ENCODE measurements at regions not wholly inside any gene's neighbourhood (a gene's known extent, or its start where the extent isn't known, plus 50 kb on each side); places are given as distances from the start of the nearest gene placed in this dataset.

DNA sequence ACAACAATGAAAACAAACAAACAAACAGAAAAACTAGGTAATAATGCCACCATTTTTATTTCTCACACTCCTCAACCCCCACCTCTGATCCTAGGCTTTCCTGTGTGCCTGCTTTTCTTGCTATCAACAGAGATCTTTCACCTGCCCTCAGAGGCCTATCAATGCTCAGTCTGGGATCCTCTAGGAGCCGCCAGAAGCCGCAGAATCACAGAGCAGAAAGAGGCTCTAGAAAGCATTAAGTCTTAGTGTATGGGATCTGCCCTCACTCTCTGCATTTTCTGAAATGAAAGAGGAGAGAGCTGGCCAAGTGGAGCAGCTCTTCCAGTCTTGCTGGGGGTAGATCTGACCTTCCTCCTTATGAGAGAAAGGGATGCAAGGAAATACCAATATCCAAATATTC is 306.8 kb downstream of the TUSC7 start (continued):
- TF ChIP-seq PHB (CRISPR knock-in tag; IDR thresholded peaks at IDR 0.05) (no peak), HNRNPL (IDR thresholded peaks at IDR 0.05; ENCODE audit: low read depth, low read length) (no peak), SPI1 (IDR thresholded peaks at IDR 0.05; ENCODE audit: borderline replicate concordance, low read depth, low read length) (no peak)
- TF ChIP-seq, protein P1, sequence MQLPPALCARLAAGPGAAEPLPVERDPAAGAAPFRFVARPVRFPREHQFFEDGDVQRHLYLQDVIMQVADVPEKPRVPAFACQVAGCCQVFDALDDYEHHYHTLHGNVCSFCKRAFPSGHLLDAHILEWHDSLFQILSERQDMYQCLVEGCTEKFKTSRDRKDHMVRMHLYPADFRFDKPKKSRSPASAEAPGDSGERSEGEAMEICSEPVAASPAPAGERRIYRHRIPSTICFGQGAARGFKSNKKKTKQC (CRISPR knock-in tag; IDR thresholded peaks at IDR 0.05), result no peak
- TF ChIP-seq, protein P2, sequence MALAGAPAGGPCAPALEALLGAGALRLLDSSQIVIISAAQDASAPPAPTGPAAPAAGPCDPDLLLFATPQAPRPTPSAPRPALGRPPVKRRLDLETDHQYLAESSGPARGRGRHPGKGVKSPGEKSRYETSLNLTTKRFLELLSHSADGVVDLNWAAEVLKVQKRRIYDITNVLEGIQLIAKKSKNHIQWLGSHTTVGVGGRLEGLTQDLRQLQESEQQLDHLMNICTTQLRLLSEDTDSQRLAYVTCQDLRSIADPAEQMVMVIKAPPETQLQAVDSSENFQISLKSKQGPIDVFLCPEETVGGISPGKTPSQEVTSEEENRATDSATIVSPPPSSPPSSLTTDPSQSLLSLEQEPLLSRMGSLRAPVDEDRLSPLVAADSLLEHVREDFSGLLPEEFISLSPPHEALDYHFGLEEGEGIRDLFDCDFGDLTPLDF (CRISPR knock-in tag; IDR thresholded peaks at IDR 0.05), result no peak

DNA sequence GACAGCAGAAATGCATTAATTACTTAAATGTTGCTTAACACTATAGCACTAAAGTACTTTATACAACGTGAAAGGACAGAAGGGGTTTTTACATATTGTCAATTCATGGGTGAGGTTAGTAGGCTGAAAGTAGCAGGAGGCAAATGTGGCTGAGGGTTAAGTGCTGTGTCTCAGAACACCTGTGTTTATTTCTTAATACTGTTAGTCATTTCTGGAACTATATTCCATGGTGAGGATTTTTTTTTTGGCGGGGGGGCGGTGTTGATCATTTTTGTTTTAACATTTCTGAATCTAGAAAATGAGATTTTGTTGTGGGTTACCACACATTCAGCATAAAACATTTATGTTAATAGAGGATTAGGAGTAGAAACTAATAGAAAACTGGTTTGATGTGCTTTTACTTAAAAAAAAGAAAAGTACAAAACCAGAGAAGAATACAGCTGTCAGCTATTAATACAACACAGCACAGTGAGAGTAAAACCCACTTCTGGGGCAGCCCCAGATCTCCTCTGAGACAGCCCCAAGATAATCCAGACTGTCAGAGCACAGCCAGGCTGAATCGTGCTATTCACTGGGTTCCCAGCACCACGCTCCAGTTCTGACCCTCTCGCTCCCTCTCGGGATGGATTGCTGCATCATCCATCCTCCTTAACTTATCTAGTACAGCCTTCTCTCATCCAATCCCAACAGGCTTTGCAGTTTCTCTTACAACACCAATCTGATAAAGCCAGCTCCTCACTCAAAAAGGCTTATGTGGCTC is 307.7 kb downstream of the TUSC7 start:
- Histone ChIP-seq H3K9me1 (ENCODE audit: control insufficient read depth, insufficient read depth, low read length) (no peaks in the 10 kb centered on the region), H3K36me3 (ENCODE audit: control insufficient read depth, insufficient read depth, low read length) (no peaks in the 10 kb centered on the region), H3K27me3 (ENCODE audit: control insufficient read depth in 2 of 2, insufficient read depth in 2 of 2, low read length in 2 of 2) (no peaks in the 10 kb centered on the region), H3K4me1 (replicated peaks in 1 of 2; ENCODE audit: control insufficient read depth in 2 of 2, insufficient read depth in 2 of 2, low read length in 2 of 2) (no peaks in the 10 kb centered on the region), H3K4me3 (no peak overlapping the region), H3K27ac (ENCODE audit: extremely low read depth, low read depth, low read length) (no peak overlapping the region), H2AFZ (ENCODE audit: low read depth, low read length) (no peak overlapping the region), H3K79me2 (ENCODE audit: control insufficient read depth, insufficient read depth, low read length) (no peaks in the 10 kb centered on the region), H3K4me2 (ENCODE audit: insufficient read depth, low read length) (no peak overlapping the region), H3K9ac (ENCODE audit: insufficient read depth in 1 of 2, low read depth in 2 of 2, low read length in 2 of 2) (no peak overlapping the region), H4K20me1 (replicated peaks; ENCODE audit: control insufficient read depth, insufficient read depth, low read length) (no peaks in the 10 kb centered on the region), H3K9me3 (replicated peaks; ENCODE audit: control insufficient read depth, insufficient read depth, low read depth, low read length) (no peaks in the 10 kb centered on the region)
- 3% methylated on average over 5 of the region's 7 CpGs for WGBS (ENCODE audit: insufficient coverage, low coverage, missing lambda C conversion rate)
- POLR2A ChIA-PET, result no interaction called here
- in situ Hi-C loops (cut with MboI) (loop anchor here (25.0 kb wide), 1 partner anchor 1795 kb away; no protein-coding TSS in a partner anchor), intact Hi-C loops (cut with micrococcal nuclease) (no loop called here)
- DNase-seq (ENCODE audit: extremely low read depth in 1 of 4, low spot score in 3 of 4) (no peak), ATAC-seq (no peak), FAIRE-seq (no peak)
- TF ChIP-seq ZC3H4 (CRISPR knock-in tag; IDR thresholded peaks at IDR 0.05; ENCODE audit: borderline replicate concordance), result no peak
- TF ChIP-seq NCOA2 (IDR thresholded peaks at IDR 0.05; ENCODE audit: partially characterized antibody in 2 of 2), result no peak
- no peak for TF ChIP-seq HSF4 (CRISPR knock-in tag; IDR thresholded peaks at IDR 0.05; ENCODE audit: borderline replicate concordance)
- TF ChIP-seq DPF2 (IDR thresholded peaks at IDR 0.05), result no peak
- no TSS peak for BruUV-seq (replicated peaks)
- CTCF ChIA-PET (ENCODE audit: low intra/inter-chr PET ratio), result no interaction called here

Measured in K562 (cell line).